GM21786 (cell line): ENCODE measurements at regions not wholly inside any gene's neighbourhood (a gene's known extent, or its start where the extent isn't known, plus 50 kb on each side); places are given as distances from the start of the nearest gene placed in this dataset.

Source experiments
- ATAC-seq: cut with Tn5 transposase; IDR thresholded peaks from one replicate; pipeline ENCODE4 v1.9.1; 2021; ENCODE audit not compliant: unreplicated experiment

DNA sequence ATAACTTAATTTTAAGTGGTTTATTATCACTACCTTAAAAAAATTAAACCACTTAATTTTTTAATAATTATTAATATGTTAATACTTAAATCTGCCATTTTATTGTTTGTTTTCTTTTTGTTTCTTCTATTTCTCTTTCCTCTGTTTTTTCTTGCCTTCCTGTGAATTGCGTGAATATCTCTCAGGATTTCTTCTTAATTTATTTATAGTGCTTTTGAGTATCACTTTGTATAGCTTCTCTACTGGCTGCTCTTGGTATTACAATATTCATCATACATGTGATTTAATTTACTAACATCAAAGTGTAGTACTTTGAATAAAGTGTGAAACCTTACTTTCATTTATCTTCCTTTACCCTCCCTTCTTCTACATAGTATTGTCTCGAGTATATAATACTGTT is 349.5 kb upstream of the CPXCR1 start:
- no peak for ATAC-seq

DNA sequence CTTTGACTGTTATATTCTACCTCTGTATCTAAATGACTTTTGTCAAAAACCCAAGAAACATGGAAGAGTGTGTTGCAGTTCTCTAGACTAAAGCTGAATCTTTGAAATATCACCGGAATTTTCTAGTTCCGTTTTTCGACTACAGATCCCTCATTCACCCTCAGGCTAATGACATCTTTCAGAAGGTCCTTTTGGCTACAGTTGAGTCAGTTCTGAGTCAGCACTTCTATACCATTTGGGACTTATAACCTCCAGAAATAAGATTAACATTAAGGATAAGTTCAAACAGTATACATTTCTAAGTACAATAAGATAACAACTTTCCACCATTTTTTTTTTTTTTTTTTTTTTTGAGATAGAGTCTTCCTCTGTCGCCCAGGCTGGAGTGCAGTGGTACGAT is 331.0 kb upstream of the CPXCR1 start:
- ATAC-seq = no peak

DNA sequence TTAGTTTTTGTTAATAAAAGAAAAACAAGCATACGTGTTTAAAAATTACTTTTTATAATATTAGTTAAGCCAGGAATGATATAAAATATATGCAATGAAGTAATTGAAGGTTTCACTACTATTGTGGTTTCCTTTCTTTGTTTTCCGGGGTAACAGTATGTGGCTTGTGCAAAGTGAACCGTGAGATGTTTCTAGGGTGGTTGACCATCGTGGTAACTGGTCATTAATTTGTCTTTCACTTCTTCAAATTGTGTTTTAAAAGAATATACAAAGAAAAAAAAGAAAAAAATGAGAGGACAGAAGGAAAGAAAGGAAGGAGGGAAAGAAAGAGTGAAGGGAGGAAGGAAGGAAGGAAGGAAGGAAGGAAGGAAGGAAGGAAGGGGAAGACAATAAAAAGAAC is 330.1 kb upstream of the CPXCR1 start:
- no peak for ATAC-seq

DNA sequence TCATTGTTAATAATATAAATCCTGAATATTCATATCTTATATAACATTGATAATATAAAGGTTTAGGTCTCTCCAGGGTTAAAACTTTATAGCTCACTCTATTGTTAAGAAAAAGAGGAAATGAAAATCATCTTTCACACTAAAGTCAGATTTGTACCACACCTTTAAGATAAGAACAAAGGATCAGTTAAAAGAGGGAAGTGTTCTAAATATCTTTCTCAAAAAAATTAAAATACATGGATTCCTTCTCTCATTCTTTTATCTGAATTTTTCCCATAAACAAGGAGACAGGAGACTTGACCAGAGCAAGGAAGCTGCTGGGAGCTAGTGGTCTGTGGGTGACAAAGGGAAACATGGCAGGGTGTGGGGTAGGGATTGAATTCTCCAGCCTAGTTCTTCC is 323.0 kb upstream of the CPXCR1 start:
- ATAC-seq = no peak

DNA sequence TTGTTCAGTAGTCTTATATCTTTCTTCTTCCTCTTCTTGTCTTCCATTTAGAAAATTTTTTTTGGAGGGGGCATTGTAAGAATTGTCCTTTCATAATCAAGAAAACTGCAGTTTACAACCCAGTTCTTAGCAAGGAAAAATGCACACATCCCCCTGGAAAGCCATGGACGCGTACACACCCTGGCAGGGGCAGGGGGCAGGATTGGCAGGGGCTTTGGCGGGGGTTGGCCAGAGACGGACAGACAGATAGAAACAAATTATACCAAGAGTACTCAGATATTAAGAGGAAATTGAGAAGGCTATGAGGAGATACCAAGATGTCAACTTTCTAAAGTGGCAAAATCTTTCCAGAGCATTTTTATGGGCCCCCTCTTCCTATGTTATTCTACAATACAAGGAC is 322.5 kb upstream of the CPXCR1 start:
- ATAC-seq = no peak

DNA sequence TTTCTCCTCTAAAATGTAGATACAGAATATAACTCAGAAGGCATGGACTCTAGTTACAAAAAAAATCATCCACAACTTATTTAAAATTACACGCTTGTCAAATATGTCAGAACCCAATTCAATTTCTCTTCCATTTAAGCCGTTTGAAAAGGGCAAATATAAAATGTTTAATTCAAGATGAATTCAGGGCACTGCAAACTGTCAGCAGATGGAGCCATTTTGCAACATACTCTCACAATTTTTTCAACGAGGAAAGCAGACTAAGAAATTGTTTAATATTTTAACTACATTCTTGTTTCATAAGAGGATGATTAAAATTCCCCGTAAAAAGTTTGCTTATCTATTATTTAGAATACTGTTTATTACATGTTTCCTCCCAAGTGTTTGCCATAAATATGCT is 321.3 kb upstream of the CPXCR1 start:
- ATAC-seq = no peak

DNA sequence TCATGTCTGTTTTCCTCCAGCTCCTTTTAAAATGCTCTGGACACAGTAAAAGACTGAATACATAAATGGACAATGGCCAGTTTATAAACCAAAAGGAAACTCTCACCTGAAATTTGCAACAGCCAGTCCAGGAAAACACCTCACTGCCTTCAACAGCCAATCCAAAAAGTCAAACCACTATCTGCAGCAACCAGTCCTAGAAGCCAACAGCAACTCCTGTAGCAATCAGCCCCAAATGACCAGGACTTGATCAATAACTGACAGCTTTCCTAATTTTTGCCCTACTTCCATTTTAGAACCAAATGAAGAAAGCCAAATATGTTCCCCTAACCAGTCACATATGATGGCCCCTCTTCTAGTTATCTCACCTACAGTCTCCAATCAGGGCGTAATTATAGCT is 309.5 kb upstream of the CPXCR1 start:
- ATAC-seq = no peak

DNA sequence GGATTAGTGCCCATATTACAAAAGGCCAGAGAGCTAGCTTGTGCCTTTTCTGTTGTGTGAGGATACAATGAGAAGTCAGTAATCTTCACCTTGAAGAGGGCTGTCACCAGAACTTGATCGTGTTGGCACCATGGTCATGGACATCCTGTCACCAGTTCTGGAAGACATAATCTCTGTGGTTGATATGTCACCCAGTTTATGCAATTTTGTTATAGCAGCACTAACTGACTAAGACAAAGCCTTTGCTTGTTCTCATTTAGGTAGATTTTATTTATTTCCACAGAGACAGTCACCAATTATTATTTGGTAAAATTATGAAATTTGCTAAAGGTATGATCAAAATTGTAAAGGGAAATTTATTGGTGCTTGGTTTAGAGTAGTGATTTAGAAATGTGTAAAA is 308.8 kb upstream of the CPXCR1 start:
- no peak for ATAC-seq

DNA sequence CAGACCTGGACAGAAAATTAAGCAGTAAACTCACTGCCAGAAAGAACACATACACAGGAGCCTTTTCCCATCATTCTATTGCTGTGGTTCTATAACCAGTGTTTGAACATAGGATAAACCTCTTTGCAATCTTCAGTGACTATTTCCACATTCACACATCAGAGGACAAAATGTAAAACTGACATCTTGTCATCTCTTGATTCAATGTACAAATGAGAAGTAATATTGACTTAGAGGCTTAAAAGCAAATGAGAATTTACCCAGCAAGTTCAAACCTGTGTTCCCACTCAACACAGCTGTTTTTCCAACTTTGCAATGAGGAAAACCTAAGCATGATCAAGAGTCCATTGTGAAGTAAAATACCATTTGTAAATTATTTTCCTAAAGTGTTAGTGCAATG is 307.1 kb upstream of the CPXCR1 start:
- ATAC-seq = no peak
